Neuron (in vitro differentiated cells): ENCODE measurements at regions not wholly inside any gene's neighbourhood (a gene's known extent, or its start where the extent isn't known, plus 50 kb on each side); places are given as distances from the start of the nearest gene placed in this dataset.

Experiments
- H2AFZ ChIP-seq: one replicate; pipeline ENCODE4 v1.6.1; 2013; ENCODE audit warnings: low read depth, mild to moderate bottlenecking, inconsistent platforms, low read length, moderate library complexity
- H3K27me3 ChIP-seq: one replicate; pipeline ENCODE4 v1.6.1; 2013; ENCODE audit warnings: low read length; ENCODE audit not compliant: insufficient read depth
- H3K36me3 ChIP-seq: one replicate; pipeline ENCODE4 v1.6.1; 2013; ENCODE audit warnings: low read length; ENCODE audit not compliant: insufficient read depth
- H3K4me1 ChIP-seq: one replicate; pipeline ENCODE4 v1.6.1; 2013; ENCODE audit warnings: low read length; ENCODE audit not compliant: insufficient read depth
- H3K4me3 ChIP-seq: 2 replicates; pipeline ENCODE4 v1.5.1; 2013; ENCODE audit warnings: mild to moderate bottlenecking, low read length, moderate library complexity
- H3K9me3 ChIP-seq: one replicate; pipeline ENCODE4 v1.6.1; 2013; ENCODE audit warnings: low read length

DNA sequence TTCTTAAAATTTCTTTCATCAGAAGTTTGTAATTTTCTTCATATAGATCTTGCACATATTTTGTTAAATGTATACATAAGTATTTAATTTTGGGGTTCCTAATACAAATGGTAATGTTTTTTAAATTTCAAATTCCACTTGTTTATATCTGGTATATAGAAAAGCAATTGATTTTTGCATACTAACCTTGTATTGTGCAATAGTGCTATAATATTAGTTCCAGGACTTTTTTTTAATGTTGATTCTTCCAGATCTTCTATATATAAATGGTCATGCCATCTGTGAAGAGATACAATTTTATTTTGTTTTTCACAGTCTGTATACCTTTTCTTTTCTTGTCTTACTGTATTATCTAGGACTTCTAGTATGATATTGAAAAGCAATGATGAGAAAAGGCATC, 665.0 kb downstream of the OTOL1 start:
- H3K4me1 ChIP-seq = no peaks in the 10 kb centered on the region
- no peak overlapping the region for H2AFZ ChIP-seq
- no peaks in the 10 kb centered on the region for H3K9me3 ChIP-seq
- no peaks in the 10 kb centered on the region for H3K27me3 ChIP-seq
- H3K36me3 ChIP-seq = no peaks in the 10 kb centered on the region
- H3K4me3 ChIP-seq = no peak overlapping the region

GRCh38 chr3:162165346-162165745, 668.7 kb downstream of the OTOL1 start:
- no peaks in the 10 kb centered on the region for H3K36me3 ChIP-seq
- H2AFZ ChIP-seq = no peak overlapping the region
- no peaks in the 10 kb centered on the region for H3K9me3 ChIP-seq
- no peaks in the 10 kb centered on the region for H3K27me3 ChIP-seq
- no peaks in the 10 kb centered on the region for H3K4me1 ChIP-seq
- H3K4me3 ChIP-seq = no peak overlapping the region

- Histone ChIP-seq H2AFZ (no peak overlapping the region), H3K4me3 (no peak overlapping the region), H3K27me3 (no peaks in the 10 kb centered on the region), H3K36me3 (no peaks in the 10 kb centered on the region), H3K4me1 (no peaks in the 10 kb centered on the region), H3K9me3 (no peaks in the 10 kb centered on the region)
These were observed 669.9 kb downstream of the OTOL1 start for GRCh38 chr3:162166543-162166942.

- no peaks in the 10 kb centered on the region for H3K36me3 ChIP-seq
- H3K9me3 ChIP-seq = no peaks in the 10 kb centered on the region
- no peak overlapping the region for H3K4me3 ChIP-seq
- no peaks in the 10 kb centered on the region for H3K4me1 ChIP-seq
- no peak overlapping the region for H2AFZ ChIP-seq
- H3K27me3 ChIP-seq = no peaks in the 10 kb centered on the region
These were observed 672.1 kb downstream of the OTOL1 start for GRCh38 chr3:162168715-162169114.

GRCh38 chr3:162170581-162170980, 674.0 kb downstream of the OTOL1 start:
- H3K4me3 ChIP-seq = no peak overlapping the region
- H2AFZ ChIP-seq = no peak overlapping the region
- no peaks in the 10 kb centered on the region for H3K36me3 ChIP-seq
- H3K4me1 ChIP-seq = no peaks in the 10 kb centered on the region
- no peaks in the 10 kb centered on the region for H3K9me3 ChIP-seq
- no peaks in the 10 kb centered on the region for H3K27me3 ChIP-seq

- Histone ChIP-seq H3K36me3 (no peaks in the 10 kb centered on the region), H2AFZ (no peak overlapping the region), H3K4me3 (no peak overlapping the region), H3K9me3 (no peaks in the 10 kb centered on the region), H3K27me3 (no peaks in the 10 kb centered on the region), H3K4me1 (peaks cover 2% of the 10 kb centered on the region)
These were observed 675.4 kb downstream of the OTOL1 start for GRCh38 chr3:162171970-162172369.

GRCh38 chr3:162175145-162175544, 678.5 kb downstream of the OTOL1 start:
- Histone ChIP-seq H2AFZ (no peak overlapping the region), H3K36me3 (no peaks in the 10 kb centered on the region), H3K9me3 (no peaks in the 10 kb centered on the region), H3K27me3 (no peaks in the 10 kb centered on the region), H3K4me3 (no peak overlapping the region), H3K4me1 (peaks cover 2% of the 10 kb centered on the region)

DNA sequence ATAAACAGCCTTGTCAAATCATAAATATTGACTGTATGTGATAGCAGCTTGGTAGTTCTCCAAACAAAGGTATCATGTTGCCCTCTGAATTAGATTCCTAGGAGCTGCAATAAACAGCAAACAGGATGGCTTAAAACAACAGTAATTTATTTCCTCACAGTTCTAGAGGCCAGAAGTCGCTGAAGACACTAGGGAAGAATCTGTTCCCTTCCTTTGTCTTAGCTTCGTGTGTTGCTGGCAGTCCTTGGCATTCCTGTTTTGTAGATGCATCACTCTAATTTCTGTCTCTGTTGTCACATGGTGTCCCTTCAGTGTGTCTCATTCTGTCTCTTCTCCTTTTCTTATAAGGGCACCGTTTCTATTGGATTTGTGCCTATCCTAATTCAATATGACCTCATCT, 679.3 kb downstream of the OTOL1 start:
- H3K9me3 ChIP-seq = no peaks in the 10 kb centered on the region
- H3K36me3 ChIP-seq = no peaks in the 10 kb centered on the region

GRCh38 chr3:162183440-162183839, 686.8 kb downstream of the OTOL1 start:
- Histone ChIP-seq H3K27me3 (no peaks in the 10 kb centered on the region), H2AFZ (no peak overlapping the region), H3K4me3 (no peak overlapping the region), H3K4me1 (no peaks in the 10 kb centered on the region), H3K36me3 (no peaks in the 10 kb centered on the region), H3K9me3 (no peaks in the 10 kb centered on the region)

More for the DNA sequence above, 679.3 kb downstream of the OTOL1 start:
- no peaks in the 10 kb centered on the region for H3K27me3 ChIP-seq
- peaks cover 2% of the 10 kb centered on the region for H3K4me1 ChIP-seq
- H3K4me3 ChIP-seq = no peak overlapping the region
- no peak overlapping the region for H2AFZ ChIP-seq

DNA sequence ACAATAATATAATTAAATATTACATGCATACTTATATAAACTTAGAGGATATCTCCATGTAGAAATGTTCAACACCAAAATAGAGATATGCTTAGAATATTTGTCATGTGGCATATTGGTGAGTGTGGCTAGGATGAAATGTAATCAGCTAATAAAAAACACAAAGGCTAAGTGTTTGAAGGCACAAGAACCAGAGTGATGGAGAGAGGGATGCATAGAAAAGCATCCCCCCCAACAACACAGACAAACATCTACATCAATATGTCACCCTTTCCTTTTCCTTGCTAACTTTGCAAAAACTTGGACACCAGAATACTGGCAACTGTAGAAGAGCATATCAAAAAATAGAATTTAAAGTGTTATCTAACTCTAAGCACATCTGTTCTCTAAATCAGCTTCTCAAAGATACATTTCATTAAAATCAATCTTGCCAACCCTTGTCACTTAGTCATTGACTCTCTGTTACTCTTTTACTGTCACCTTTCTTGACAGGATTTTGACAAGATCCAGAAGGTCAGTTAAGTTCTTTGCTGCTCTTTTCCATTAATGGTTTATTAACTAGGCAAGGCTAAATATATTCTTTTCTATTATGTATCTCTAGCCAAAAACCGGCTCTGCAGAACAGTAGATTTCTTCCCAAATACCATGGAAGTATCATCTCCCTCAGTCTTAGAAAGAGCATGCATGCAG, 695.9 kb downstream of the OTOL1 start:
- H3K9me3 ChIP-seq = peaks cover 4% of the 10 kb centered on the region
- no peak overlapping the region for H2AFZ ChIP-seq
- H3K4me3 ChIP-seq = no peak overlapping the region
- no peaks in the 10 kb centered on the region for H3K27me3 ChIP-seq
- H3K36me3 ChIP-seq = no peaks in the 10 kb centered on the region
- no peaks in the 10 kb centered on the region for H3K4me1 ChIP-seq

DNA sequence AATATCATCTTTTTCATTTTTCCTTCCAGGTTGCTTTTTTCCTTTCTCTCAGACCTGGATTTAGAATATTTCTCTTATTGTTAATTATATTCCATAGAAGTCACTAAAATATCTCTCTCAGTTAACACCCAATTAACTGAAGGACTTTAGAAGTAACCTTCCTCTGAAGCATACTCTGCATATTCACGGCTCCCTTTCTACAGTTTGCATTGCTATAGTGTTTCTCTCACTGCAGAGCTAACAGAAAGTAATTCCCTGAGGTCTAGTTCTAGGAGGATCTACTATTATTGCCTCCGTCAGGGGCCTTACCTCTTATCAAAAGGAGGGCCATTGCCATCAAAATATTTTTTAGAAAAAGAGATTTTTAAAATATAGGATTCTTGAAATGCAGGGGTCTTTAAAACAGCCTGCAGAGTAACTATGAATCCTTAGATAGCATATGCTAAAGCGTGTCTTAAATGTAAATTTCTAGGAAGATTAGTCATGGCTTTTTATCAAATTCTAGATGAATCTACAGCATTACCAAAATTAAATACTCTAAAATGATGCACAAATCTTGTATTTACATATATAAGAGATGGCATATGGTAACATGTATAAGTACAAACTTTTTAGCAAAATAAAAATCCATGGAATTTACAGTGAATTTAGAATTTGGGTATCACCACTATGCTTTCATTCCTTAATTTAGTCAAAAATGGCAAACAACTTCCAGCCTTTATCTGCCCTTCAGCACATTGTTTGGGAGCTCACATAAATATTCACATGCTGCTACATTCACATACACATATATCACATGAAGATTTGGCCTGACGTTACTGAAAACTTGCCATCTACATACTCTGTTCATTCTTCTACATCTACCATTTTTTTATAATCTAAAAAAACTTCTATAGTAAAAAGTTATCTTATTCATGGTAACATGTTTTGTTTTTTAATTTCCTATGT, 696.8 kb downstream of the OTOL1 start:
- no peaks in the 10 kb centered on the region for H3K4me1 ChIP-seq
- H3K9me3 ChIP-seq = peaks cover 4% of the 10 kb centered on the region
- no peaks in the 10 kb centered on the region for H3K27me3 ChIP-seq
- no peak overlapping the region for H2AFZ ChIP-seq
- no peaks in the 10 kb centered on the region for H3K36me3 ChIP-seq
- H3K4me3 ChIP-seq = no peak overlapping the region

- H3K4me1 ChIP-seq = no peaks in the 10 kb centered on the region
- peaks cover 4% of the 10 kb centered on the region for H3K9me3 ChIP-seq
- H3K27me3 ChIP-seq = no peaks in the 10 kb centered on the region
- no peak overlapping the region for H3K4me3 ChIP-seq
- no peaks in the 10 kb centered on the region for H3K36me3 ChIP-seq
- no peak overlapping the region for H2AFZ ChIP-seq
These were observed 698.5 kb downstream of the OTOL1 start for GRCh38 chr3:162195147-162195546.

GRCh38 chr3:162196964-162197363, 700.4 kb downstream of the OTOL1 start:
- Histone ChIP-seq H3K36me3 (no peaks in the 10 kb centered on the region), H3K4me1 (no peaks in the 10 kb centered on the region), H2AFZ (no peak overlapping the region), H3K4me3 (no peak overlapping the region), H3K27me3 (no peaks in the 10 kb centered on the region), H3K9me3 (no peaks in the 10 kb centered on the region)
